MCF 10A (cell line): ENCODE measurements at regions not wholly inside any gene's neighbourhood (a gene's known extent, or its start where the extent isn't known, plus 50 kb on each side); places are given as distances from the start of the nearest gene placed in this dataset.

Source experiments
- BruUV-seq: library from RNA; stranded (reverse); fragments of 400-500 nt; replicated peaks from 2 replicates; lab custom pipeline; 2021; lab: Mats Ljungman, UMichigan
- CTCF ChIA-PET: fragments of 300-600 bp; sonication (Branson Sonifier 250); formaldehyde crosslinking; extraction: SDS; loops from one replicate; lab custom pipeline; 2021; ENCODE audit warnings: antibody characterized with exemption, inconsistent platforms; lab: Yijun Ruan, JAX
- POLR2A ChIA-PET: fragments of 300-600, 350-650 bp; sonication (Branson Sonifier 250); formaldehyde crosslinking; extraction: SDS; loops from one replicate; lab custom pipeline; 2020; ENCODE audit warnings: antibody characterized with exemption, inconsistent platforms; lab: Yijun Ruan, JAX
- DNase-seq: peaks from one replicate; pipeline ENCODE4 v3.0.0-alpha.2; 2018; ENCODE audit not compliant: unreplicated experiment
- H3K27ac Mint-ChIP-seq: one replicate; pipeline ENCODE4 v1.8.0; 2022; ENCODE audit warnings: mild to moderate bottlenecking, low read depth, mixed read lengths; ENCODE audit not compliant: unreplicated experiment
- H3K27me3 Mint-ChIP-seq: one replicate; pipeline ENCODE4 v1.8.0; 2022; ENCODE audit warnings: mixed read lengths; ENCODE audit not compliant: insufficient read depth, unreplicated experiment
- H3K36me3 Mint-ChIP-seq: one replicate; pipeline ENCODE4 v1.8.0; 2022; ENCODE audit warnings: mild to moderate bottlenecking, moderate library complexity, mixed read lengths; ENCODE audit not compliant: insufficient read depth, unreplicated experiment
- H3K4me1 Mint-ChIP-seq: one replicate; pipeline ENCODE4 v1.8.0; 2022; ENCODE audit warnings: mixed read lengths; ENCODE audit not compliant: insufficient read depth, unreplicated experiment
- H3K4me3 Mint-ChIP-seq: one replicate; pipeline ENCODE4 v1.8.0; 2022; ENCODE audit warnings: mild to moderate bottlenecking, moderate library complexity, mixed read lengths; ENCODE audit not compliant: unreplicated experiment
- H3K9me3 Mint-ChIP-seq: one replicate; pipeline ENCODE4 v1.8.0; 2022; ENCODE audit warnings: mixed read lengths; ENCODE audit not compliant: unreplicated experiment
- intact Hi-C: fragments of 100-400 bp; cut with micrococcal nuclease; formaldehyde crosslinking; loops from 2 replicates; pipeline ENCODE4 v1.14.1; 2022
- TF ChIP-seq, protein P1 (sequence below): fragments of 200-600 bp; IDR thresholded peaks from one replicate; pipeline ENCODE4 v1.8.0; 2022; ENCODE audit warnings: antibody characterized with exemption, mild to moderate bottlenecking; ENCODE audit not compliant: unreplicated experiment

- no peak for DNase-seq
- no peak overlapping the region for H3K4me3 Mint-ChIP-seq
- no peaks in the 10 kb centered on the region for H3K9me3 Mint-ChIP-seq
- peaks cover 54% of the 10 kb centered on the region for H3K36me3 Mint-ChIP-seq
- intact Hi-C loops = no loop called here
- TF ChIP-seq, protein P1, sequence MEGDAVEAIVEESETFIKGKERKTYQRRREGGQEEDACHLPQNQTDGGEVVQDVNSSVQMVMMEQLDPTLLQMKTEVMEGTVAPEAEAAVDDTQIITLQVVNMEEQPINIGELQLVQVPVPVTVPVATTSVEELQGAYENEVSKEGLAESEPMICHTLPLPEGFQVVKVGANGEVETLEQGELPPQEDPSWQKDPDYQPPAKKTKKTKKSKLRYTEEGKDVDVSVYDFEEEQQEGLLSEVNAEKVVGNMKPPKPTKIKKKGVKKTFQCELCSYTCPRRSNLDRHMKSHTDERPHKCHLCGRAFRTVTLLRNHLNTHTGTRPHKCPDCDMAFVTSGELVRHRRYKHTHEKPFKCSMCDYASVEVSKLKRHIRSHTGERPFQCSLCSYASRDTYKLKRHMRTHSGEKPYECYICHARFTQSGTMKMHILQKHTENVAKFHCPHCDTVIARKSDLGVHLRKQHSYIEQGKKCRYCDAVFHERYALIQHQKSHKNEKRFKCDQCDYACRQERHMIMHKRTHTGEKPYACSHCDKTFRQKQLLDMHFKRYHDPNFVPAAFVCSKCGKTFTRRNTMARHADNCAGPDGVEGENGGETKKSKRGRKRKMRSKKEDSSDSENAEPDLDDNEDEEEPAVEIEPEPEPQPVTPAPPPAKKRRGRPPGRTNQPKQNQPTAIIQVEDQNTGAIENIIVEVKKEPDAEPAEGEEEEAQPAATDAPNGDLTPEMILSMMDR = no peak
- H3K27ac Mint-ChIP-seq = peak overlapping the region; percentile 60
- peaks cover 36% of the 10 kb centered on the region for H3K4me1 Mint-ChIP-seq
- ChIA-PET CTCF (interaction anchor here (0.6 to 1.4 kb wide), 5 partner anchors 9 to 1047 kb away, joined by 3 to 4 read pairs (median 4); no protein-coding TSS in a partner anchor), POLR2A (interaction anchor here (0.6 to 1.6 kb wide), 4 partner anchors 9 to 50 kb away, joined by 3 to 8 read pairs (median 4); no protein-coding TSS in a partner anchor)
- no peaks in the 10 kb centered on the region for H3K27me3 Mint-ChIP-seq
- no TSS peak for BruUV-seq
These were observed 294.7 kb upstream of the DMRT1 start for GRCh38 chr9:546797-547223.

DNA sequence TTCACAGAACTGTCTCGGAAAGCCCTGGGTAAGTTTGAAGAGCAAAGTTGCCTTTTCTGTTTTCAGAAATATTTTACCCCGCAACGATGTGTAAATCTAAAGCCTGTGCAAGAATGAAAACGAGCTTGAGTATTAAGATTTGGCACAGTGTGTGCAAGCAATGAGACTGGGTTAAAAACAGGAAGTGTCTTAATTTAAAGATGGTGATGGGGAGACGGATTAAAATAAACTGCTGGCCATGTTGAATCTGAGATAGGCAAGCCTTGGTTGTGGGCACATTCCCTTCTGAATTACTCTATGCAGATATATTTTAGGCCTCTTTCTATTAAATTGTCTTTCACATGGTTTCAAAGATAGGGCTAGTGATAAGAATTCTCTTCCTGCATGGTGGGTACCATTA is 294.2 kb upstream of the DMRT1 start:
- no peaks in the 10 kb centered on the region for H3K27me3 Mint-ChIP-seq
- DNase-seq = no peak
- H3K4me3 Mint-ChIP-seq = no peak overlapping the region
- intact Hi-C loops = no loop called here
- peaks cover 49% of the 10 kb centered on the region for H3K36me3 Mint-ChIP-seq
- no TSS peak for BruUV-seq
- ChIA-PET POLR2A (interaction anchor here (0.6 to 1.6 kb wide), 4 partner anchors 8 to 50 kb away, joined by 3 to 8 read pairs (median 4); no protein-coding TSS in a partner anchor), CTCF (interaction anchor here (0.6 to 1.4 kb wide), 2 partner anchors 44 to 264 kb away, joined by 3 to 4 read pairs; no protein-coding TSS in a partner anchor)
- H3K9me3 Mint-ChIP-seq = no peaks in the 10 kb centered on the region
- TF ChIP-seq, protein P1 = no peak
- peaks cover 41% of the 10 kb centered on the region for H3K4me1 Mint-ChIP-seq
- no peak overlapping the region for H3K27ac Mint-ChIP-seq

- H3K4me1 Mint-ChIP-seq = peaks cover 36% of the 10 kb centered on the region
- no peak for DNase-seq
- BruUV-seq = no TSS peak
- peaks cover 41% of the 10 kb centered on the region for H3K36me3 Mint-ChIP-seq
- POLR2A ChIA-PET = interaction anchor here (0.6 to 1.7 kb wide), 4 partner anchors 20 to 908 kb away, joined by 3 to 5 read pairs (median 3); partner anchors contain the start of gene KANK1
- H3K27ac Mint-ChIP-seq = no peak overlapping the region
- H3K9me3 Mint-ChIP-seq = no peaks in the 10 kb centered on the region
- intact Hi-C loops = no loop called here
- no peak overlapping the region for H3K4me3 Mint-ChIP-seq
- CTCF ChIA-PET = interaction anchor here (0.8 to 2.0 kb wide), 3 partner anchors 10 to 64 kb away, joined by 3 to 4 read pairs (median 4); no protein-coding TSS in a partner anchor
- H3K27me3 Mint-ChIP-seq = no peaks in the 10 kb centered on the region
- TF ChIP-seq, protein P1 = no peak
These were observed 292.0 kb upstream of the DMRT1 start for GRCh38 chr9:549455-549997.

- TF ChIP-seq, protein P1 = no peak
- H3K4me3 Mint-ChIP-seq = no peak overlapping the region
- peaks cover 35% of the 10 kb centered on the region for H3K4me1 Mint-ChIP-seq
- no peak for DNase-seq
- intact Hi-C loops = no loop called here
- H3K27me3 Mint-ChIP-seq = no peaks in the 10 kb centered on the region
- no TSS peak for BruUV-seq
- ChIA-PET POLR2A (interaction anchor here (1.0 to 1.7 kb wide), 6 partner anchors 9 to 103 kb away, joined by 3 to 5 read pairs (median 4); partner anchors contain the start of gene KANK1), CTCF (interaction anchor here (0.9 to 2.0 kb wide), 2 partner anchors 11 to 12 kb away, joined by 4 read pairs; no protein-coding TSS in a partner anchor)
- H3K9me3 Mint-ChIP-seq = no peaks in the 10 kb centered on the region
- no peak overlapping the region for H3K27ac Mint-ChIP-seq
- H3K36me3 Mint-ChIP-seq = peaks cover 43% of the 10 kb centered on the region
These were observed 291.2 kb upstream of the DMRT1 start for GRCh38 chr9:550333-550732.
